LoVo (cell line): ENCODE measurements at regions not wholly inside any gene's neighbourhood (a gene's known extent, or its start where the extent isn't known, plus 50 kb on each side); places are given as distances from the start of the nearest gene placed in this dataset.
"Not testable (repeated sequence)": the region's sequence is repeated elsewhere in the genome, so short reads cannot be mapped to it uniquely, and the experiment has no call there.

Source experiments
- DNase-seq: peaks from one replicate; pipeline ENCODE4 v3.0.0-alpha.2; 2016; ENCODE audit warnings: low spot score

GRCh38 chr5:134471858-134472449 lies 53.5 kb upstream of the JADE2 start:
- DNase-seq = not testable (repeated sequence)

DNA sequence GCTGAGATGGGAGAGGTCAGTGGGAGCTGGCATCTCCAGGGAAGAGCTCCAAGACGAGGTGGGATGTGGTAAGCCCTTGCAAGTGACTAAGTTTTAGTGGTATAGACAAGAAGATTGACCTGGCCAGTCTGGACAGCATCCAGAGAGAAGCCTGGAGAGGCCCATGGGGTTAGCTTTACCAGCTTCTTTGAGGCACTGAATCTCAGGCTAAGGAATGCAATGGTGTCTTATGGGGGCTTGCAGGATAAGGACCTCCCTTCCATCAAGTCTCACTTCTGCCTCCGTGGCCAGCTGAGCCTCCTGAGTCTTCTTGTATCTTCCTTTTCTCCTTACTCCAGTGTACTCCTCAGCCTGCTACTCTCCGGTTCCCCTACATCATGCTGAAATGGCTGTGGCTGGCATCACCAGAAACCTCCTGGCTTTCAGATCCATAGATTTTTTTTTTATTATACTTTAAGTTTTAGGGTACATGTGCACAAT lies 56.5 kb upstream of the JADE2 start:
- DNase-seq = no peak

GRCh38 chr5:134467231-134467630 lies 55.5 kb upstream of the CDKN2AIPNL start:
- no peak for DNase-seq

GRCh38 chr5:134466241-134467069 lies 54.8 kb upstream of the CDKN2AIPNL start:
- peak; percentile 71 for DNase-seq

GRCh38 chr5:134465816-134466240 lies 54.1 kb upstream of the CDKN2AIPNL start:
- DNase-seq = peak; percentile 93

- no peak for DNase-seq
These were observed 53.5 kb upstream of the CDKN2AIPNL start for GRCh38 chr5:134464988-134465815.

GRCh38 chr5:134463991-134464760 lies 52.5 kb upstream of the CDKN2AIPNL start:
- DNase-seq = no peak

DNA sequence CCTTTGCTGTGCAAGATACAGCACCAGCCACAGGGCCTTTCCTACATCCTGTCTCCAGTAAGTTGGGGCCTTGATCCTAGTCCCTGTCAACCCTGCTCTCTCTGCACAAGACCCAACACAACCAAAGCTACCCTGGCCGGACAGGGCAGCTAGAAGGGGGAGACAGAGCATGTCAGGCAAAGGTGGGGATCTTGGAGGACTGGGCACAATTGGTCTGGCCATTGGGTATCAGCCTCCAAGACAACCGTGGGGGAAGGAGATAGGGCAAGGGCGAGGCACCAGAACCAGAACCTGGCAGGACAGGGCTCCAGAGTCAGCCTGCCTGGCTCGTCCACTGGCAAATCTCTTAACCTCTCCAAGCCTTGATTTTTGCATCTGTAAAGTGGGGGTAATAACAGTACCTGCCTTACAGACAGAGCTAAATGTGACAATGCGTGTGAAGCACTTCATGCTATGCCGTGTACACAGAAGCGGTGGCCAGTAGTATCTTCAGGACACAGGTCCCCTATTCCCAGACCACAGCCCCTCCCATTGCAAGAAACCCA lies 51.6 kb upstream of the CDKN2AIPNL start:
- no peak for DNase-seq

- no peak for DNase-seq
These were observed 51.1 kb upstream of the CDKN2AIPNL start for GRCh38 chr5:134462761-134463160.

- no peak for DNase-seq
These were observed 50.4 kb upstream of the CDKN2AIPNL start for GRCh38 chr5:134462047-134462575.
